GM12892 (cell line): ENCODE measurements at regions not wholly inside any gene's neighbourhood (a gene's known extent, or its start where the extent isn't known, plus 50 kb on each side); places are given as distances from the start of the nearest gene placed in this dataset.

ENCODE experiments used
- POLR2A ChIP-seq: IDR thresholded peaks from 2 replicates; pipeline ENCODE4 v1.6.1; 2011; ENCODE audit warnings: low read depth, low read length, control low read depth
- POLR2AphosphoS5 ChIP-seq: IDR thresholded peaks from 2 replicates; pipeline ENCODE4 v1.6.1; 2011; ENCODE audit warnings: low read depth, low read length, control low read depth

DNA sequence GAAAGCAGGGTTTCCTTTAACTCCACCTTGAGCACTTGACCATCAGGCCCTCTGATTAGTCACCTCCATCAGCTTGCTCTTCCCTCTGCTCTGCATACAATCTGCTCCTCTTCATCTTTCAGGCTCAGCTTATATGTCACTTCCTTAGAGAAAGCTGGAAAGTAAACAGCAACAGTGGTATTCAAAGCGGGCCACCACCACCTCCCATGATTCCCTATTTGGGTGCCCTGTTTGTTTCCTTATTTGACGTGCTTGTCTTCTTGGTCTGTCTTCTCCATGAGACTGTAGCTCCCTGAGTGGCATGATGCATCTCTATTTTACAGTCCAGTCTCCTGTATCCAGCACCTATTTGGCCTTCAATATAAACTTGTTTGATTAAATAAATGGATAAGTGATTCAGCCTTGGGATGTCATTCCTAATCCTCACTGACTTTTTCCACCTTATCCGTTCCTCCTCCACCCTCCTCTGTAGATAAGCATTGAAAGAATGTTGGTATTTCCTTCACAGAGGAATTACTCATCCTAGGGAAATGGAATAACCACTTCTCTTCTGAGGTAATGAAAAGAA, 102.8 kb upstream of the SGK1 start:
- no peak for TF ChIP-seq POLR2AphosphoS5
- TF ChIP-seq POLR2A = no peak
